NCI-H1694 treated with DMSO at 0.1 percent for 48 hours (cell line): ENCODE measurements at regions not wholly inside any gene's neighbourhood (a gene's known extent, or its start where the extent isn't known, plus 50 kb on each side); places are given as distances from the start of the nearest gene placed in this dataset.

Experiments
- DNase-seq: peaks from one replicate; lab custom pipeline; 2025; lab: John Stamatoyannopoulos, UW

DNA sequence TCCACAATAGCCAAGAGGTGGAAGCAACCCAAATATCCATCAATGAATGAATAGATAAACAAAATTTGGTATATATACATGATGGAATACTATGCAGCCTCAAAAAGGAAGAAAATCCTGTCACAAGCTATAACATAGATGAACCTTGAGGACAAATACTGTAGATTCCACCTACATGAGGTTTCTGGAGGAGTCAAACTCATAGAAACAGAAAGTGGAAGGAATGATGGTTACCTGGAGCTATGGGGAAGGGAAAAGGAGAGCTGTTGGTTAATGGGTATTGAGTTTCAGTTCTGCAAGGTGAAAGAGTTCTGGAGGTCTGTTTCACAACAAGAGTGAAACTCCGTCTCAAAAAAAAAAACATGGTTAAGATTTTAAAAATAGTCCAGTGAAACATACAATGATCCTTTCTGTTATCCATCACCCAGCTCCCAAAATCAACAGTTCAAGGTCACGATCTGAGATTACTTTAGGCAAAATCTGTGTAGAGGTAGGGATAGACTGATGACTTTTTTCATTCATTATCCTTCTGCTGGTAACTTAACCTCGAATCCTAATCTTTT, 80.8 kb upstream of the HNRNPU start:
- no peak for DNase-seq

DNA sequence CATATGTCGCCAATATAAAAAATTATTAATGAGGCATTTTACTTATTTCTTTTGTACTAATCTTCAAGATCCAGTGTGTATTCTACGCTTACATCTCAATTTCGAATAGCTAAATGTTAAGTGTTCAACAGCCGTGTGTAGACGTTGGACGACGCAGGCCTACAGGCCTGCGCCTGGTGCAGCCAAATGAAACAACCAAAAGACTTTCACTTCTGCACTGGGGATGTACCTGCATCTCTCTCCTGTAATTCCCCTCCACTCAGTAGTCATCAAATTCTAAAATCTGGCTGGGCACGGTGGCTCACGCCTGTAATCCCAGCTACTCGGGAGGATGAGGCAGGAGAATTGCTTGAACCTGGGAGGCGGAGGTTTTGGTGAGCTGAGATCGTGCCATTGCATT, 76.8 kb upstream of the HNRNPU start:
- no peak for DNase-seq

- no peak for DNase-seq
Observed at GRCh38 chr1:244937099-244937498, 72.8 kb upstream of the HNRNPU start.

GRCh38 chr1:244920911-244921761, 56.8 kb upstream of the HNRNPU start:
- peak; percentile 6 for DNase-seq

DNA sequence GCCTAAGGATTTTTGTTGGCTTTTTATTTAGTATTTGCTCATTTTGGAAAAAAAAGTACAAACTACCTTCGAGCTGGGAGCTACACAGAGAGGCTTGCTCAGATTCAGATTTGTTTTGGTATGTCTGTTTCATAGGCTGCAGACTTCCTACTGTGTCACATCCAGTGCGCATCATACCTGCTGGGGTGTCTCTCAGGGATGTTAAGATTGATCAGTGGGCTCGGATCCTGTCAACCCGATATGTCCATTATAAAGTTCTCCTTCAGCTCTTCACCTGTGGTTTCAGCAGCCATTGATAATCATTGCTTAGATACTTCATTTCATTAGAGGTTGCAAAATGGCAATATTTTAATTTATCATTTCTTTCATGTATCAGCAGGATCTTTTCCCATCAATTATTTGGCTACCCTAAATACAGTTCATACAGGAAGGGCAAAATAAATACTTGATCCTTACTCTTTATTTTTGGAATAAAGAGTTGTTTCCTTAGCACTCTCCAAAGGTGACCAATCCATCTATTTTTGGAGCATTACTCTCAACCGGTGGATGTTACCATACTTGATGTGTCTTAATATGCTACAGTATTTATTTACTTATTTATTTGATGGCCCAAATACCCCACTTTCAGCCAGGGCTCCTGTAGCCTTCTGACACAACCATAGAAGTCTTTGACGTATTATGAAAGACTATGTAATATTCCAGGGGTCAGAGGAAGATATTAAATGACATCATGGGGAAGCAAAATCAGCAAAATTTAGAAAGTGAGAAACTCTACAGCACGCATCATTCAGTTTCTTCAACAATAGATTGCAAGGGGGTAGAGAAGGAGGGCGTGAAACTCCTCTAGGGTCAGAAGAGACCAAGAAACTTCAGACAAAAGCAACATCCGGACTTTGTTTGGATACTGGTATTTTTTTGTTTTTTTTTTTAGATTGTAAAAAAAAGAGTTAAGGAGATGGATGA, 55.3 kb upstream of the HNRNPU start:
- DNase-seq: no peak

GRCh38 chr1:244918421-244919319, 54.3 kb upstream of the HNRNPU start:
- DNase-seq: peak; percentile 43

GRCh38 chr1:244917073-244917670, 52.8 kb upstream of the HNRNPU start:
- DNase-seq: no peak

DNA sequence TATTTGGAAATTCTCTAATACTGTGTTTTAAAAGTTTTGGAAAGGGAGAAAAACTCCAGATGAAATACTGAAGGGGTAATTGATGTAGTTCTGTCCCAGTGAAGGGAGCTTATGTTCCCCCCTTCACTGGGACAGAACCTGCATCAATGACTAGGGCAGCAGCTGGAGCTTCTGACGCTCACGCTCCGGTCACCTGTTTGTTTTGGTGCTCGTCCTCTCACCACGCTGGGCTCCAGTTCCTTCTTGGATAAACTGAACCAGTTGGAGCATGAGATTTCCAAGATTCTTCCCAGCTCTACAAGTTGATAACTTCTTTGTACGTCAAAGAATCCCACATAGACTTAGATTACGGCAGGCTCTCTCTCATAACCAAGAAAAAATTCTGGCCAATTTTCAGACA, 51.4 kb upstream of the HNRNPU start:
- DNase-seq: no peak

DNA sequence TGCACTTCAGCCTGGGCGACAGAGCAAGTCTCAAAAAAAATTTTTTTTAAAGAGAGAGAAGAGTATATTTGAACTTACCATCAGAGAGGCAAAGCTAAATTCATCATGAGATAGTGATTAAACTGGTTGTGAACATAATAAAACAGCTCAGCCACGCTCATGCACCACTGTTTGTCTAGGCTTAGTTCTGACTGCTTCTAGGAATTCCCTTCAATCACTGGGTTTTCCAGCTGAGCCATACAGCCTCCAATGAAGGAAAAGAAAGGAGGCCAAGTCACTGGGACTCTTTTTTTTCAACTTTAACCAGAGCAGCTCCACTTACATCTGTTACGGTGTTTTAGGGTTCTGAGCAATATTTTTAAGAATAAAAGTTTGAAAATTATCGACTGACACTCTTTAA, 50.4 kb upstream of the HNRNPU start:
- no peak for DNase-seq
